ENCODE measurements at regions not wholly inside any gene's neighbourhood (a gene's known extent, or its start where the extent isn't known, plus 50 kb on each side); places are given as distances from the start of the nearest gene placed in this dataset.

GRCh38 chr15:100721758-100722550 lies 119.6 kb downstream of the ASB7 start:
- DNase-seq: peak; percentile 97

- DNase-seq: no peak
Observed at GRCh38 chr15:100722551-100723314, 120.3 kb downstream of the ASB7 start.

- no peak for DNase-seq
Observed at GRCh38 chr15:100723315-100723801, 121.0 kb downstream of the ASB7 start.

GRCh38 chr15:100725121-100726069 lies 123.0 kb downstream of the ASB7 start:
- DNase-seq: peak; percentile 81

- DNase-seq: no peak
Observed at GRCh38 chr15:100726070-100726420, 123.7 kb downstream of the ASB7 start.

GRCh38 chr15:100726421-100727190 lies 124.2 kb downstream of the ASB7 start:
- DNase-seq: peak; percentile 79

- no peak for DNase-seq
Observed at GRCh38 chr15:100727291-100727851, 125.0 kb downstream of the ASB7 start.

GRCh38 chr15:100728371-100729201 lies 126.2 kb downstream of the ASB7 start:
- no peak for DNase-seq

- DNase-seq: no peak
Observed at GRCh38 chr15:100729461-100729860, 127.1 kb downstream of the ASB7 start.

GRCh38 chr15:100730129-100730528 lies 127.7 kb downstream of the ASB7 start:
- DNase-seq: no peak

GRCh38 chr15:100730655-100731266 lies 128.4 kb downstream of the ASB7 start:
- DNase-seq: no peak

- DNase-seq: peak; percentile 47
Observed at GRCh38 chr15:100731267-100732152, 129.1 kb downstream of the ASB7 start.

GRCh38 chr15:100732211-100733055 lies 130.0 kb downstream of the ASB7 start:
- peak; percentile 53 for DNase-seq

- DNase-seq: peak; percentile 81
Observed at GRCh38 chr15:100733101-100733842, 130.9 kb downstream of the ASB7 start.

- peak; percentile 58 for DNase-seq
Observed at GRCh38 chr15:100733843-100734185, 131.4 kb downstream of the ASB7 start.

GRCh38 chr15:100734586-100734985 lies 132.2 kb downstream of the ASB7 start:
- no peak for DNase-seq
